ENCODE measurements at regions not wholly inside any gene's neighbourhood (a gene's known extent, or its start where the extent isn't known, plus 50 kb on each side); places are given as distances from the start of the nearest gene placed in this dataset.

GRCh38 chr10:4197676-4198075 lies 412.7 kb upstream of the KLF6 start:
- no peaks in the 10 kb centered on the region; the same call in 1 of the 2 replicates for H3K27me3 Mint-ChIP-seq (ENCODE audit: insufficient read depth)
- H3K27ac Mint-ChIP-seq, result no peak overlapping the region
- DNase-seq, result no peak
- H3K9me3 Mint-ChIP-seq, result no peaks in the 10 kb centered on the region
- TF ChIP-seq CTCF (IDR thresholded peaks at IDR 0.05), result no peak
- H3K4me3 Mint-ChIP-seq, result no peak overlapping the region
- H3K36me3 Mint-ChIP-seq (ENCODE audit: low read depth), result no peaks in the 10 kb centered on the region
- peaks cover 44% of the 10 kb centered on the region for H3K4me1 Mint-ChIP-seq (ENCODE audit: low read depth)

- H3K4me1 Mint-ChIP-seq (ENCODE audit: low read depth), result peaks cover 36% of the 10 kb centered on the region
- no peak overlapping the region for H3K27ac Mint-ChIP-seq
- H3K9me3 Mint-ChIP-seq, result no peaks in the 10 kb centered on the region
- H3K4me3 Mint-ChIP-seq, result no peak overlapping the region
- TF ChIP-seq CTCF (IDR thresholded peaks at IDR 0.05), result no peak
- H3K36me3 Mint-ChIP-seq (ENCODE audit: low read depth), result no peaks in the 10 kb centered on the region
- DNase-seq, result no peak
- no peaks in the 10 kb centered on the region; the same call in 1 of the 2 replicates for H3K27me3 Mint-ChIP-seq (ENCODE audit: insufficient read depth)
Measured at GRCh38 chr10:4196771-4197390, 411.9 kb upstream of the KLF6 start.

GRCh38 chr10:4196183-4196582 lies 411.2 kb upstream of the KLF6 start:
- Mint-ChIP-seq H3K9me3 (no peaks in the 10 kb centered on the region), H3K27me3 (ENCODE audit: insufficient read depth) (no peaks in the 10 kb centered on the region; the same call in 1 of the 2 replicates), H3K36me3 (ENCODE audit: low read depth) (no peaks in the 10 kb centered on the region), H3K4me3 (no peak overlapping the region), H3K27ac (no peak overlapping the region), H3K4me1 (ENCODE audit: low read depth) (peaks cover 33% of the 10 kb centered on the region)
- no peak for TF ChIP-seq CTCF (IDR thresholded peaks at IDR 0.05)
- no peak for DNase-seq

GRCh38 chr10:4195213-4195612 lies 410.2 kb upstream of the KLF6 start:
- no peaks in the 10 kb centered on the region; the same call in 1 of the 2 replicates for H3K27me3 Mint-ChIP-seq (ENCODE audit: insufficient read depth)
- H3K36me3 Mint-ChIP-seq (ENCODE audit: low read depth), result no peaks in the 10 kb centered on the region
- peaks cover 33% of the 10 kb centered on the region for H3K4me1 Mint-ChIP-seq (ENCODE audit: low read depth)
- no peak overlapping the region for H3K4me3 Mint-ChIP-seq
- peak overlapping the region; percentile 58; the same call in 1 of the 2 replicates for H3K27ac Mint-ChIP-seq
- peak; percentile 43 for DNase-seq
- TF ChIP-seq CTCF (IDR thresholded peaks at IDR 0.05), result no peak
- no peaks in the 10 kb centered on the region for H3K9me3 Mint-ChIP-seq

GRCh38 chr10:4194231-4194630 lies 409.2 kb upstream of the KLF6 start:
- H3K9me3 Mint-ChIP-seq, result no peaks in the 10 kb centered on the region

More at GRCh38 chr10:4194231-4194630, 409.2 kb upstream of the KLF6 start:
- Mint-ChIP-seq H3K36me3 (ENCODE audit: low read depth) (no peaks in the 10 kb centered on the region), H3K27ac (peak overlapping the region; percentile 58), H3K4me1 (ENCODE audit: low read depth) (peaks cover 33% of the 10 kb centered on the region), H3K4me3 (no peak overlapping the region), H3K27me3 (ENCODE audit: insufficient read depth) (no peaks in the 10 kb centered on the region; the same call in 1 of the 2 replicates)
- no peak for TF ChIP-seq CTCF (IDR thresholded peaks at IDR 0.05)
- DNase-seq, result no peak

All from HFFc6 (cell line).